IPS-NIHi7 (cell line): ENCODE measurements at regions not wholly inside any gene's neighbourhood (a gene's known extent, or its start where the extent isn't known, plus 50 kb on each side); places are given as distances from the start of the nearest gene placed in this dataset.
A peak's percentile ranks its signal among the peaks of the same experiment; 100 is the strongest.
"Not testable (repeated sequence)": the region's sequence is repeated elsewhere in the genome, so short reads cannot be mapped to it uniquely, and the experiment has no call there.

ENCODE experiments used
- DNase-seq: peaks from one replicate; pipeline ENCODE4 v3.0.0; 2012; ENCODE audit warnings: mixed read lengths; ENCODE audit errors: extremely low spot score

GRCh38 chr6:164827537-164827936 lies 481.9 kb downstream of the C6orf118 start:
- no peak for DNase-seq

DNA sequence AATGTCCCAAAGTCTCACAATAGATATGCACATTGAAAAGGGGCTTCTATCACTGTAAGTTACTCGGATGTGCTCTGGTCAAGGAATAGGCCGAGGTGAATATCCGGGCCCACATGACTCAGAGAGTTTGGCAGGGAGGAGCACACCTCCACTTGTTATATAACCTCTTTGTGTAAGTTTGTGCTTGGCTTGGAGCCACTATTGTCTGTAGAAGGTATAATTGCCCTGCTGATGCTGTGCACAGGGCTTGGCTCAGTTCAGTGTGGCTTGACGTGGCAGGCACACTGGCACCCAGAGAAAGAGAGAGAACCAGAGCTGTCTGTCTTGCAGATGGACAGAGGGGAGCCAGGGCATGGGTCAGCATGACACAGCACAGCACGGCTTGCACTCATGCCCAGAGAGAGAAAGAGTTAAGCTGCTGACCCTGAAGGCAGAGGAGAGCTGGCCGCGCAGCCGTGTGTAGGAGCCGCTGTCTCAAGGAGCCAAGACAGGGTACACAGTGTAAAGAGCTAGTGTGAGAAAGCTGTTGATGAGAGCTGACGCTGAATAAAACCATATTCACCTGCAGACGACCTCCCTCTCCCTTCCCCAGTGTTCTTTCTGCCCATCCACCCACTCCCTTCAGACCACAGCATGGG lies 482.5 kb downstream of the C6orf118 start:
- DNase-seq: no peak

GRCh38 chr6:164825386-164825785 lies 484.0 kb downstream of the C6orf118 start:
- no peak for DNase-seq

GRCh38 chr6:164817662-164818061 lies 491.7 kb downstream of the C6orf118 start:
- no peak for DNase-seq

- DNase-seq: no peak
Observed at GRCh38 chr6:164812706-164813105, 496.7 kb downstream of the C6orf118 start.

GRCh38 chr6:164807125-164807524 lies 502.3 kb downstream of the C6orf118 start:
- no peak for DNase-seq

DNA sequence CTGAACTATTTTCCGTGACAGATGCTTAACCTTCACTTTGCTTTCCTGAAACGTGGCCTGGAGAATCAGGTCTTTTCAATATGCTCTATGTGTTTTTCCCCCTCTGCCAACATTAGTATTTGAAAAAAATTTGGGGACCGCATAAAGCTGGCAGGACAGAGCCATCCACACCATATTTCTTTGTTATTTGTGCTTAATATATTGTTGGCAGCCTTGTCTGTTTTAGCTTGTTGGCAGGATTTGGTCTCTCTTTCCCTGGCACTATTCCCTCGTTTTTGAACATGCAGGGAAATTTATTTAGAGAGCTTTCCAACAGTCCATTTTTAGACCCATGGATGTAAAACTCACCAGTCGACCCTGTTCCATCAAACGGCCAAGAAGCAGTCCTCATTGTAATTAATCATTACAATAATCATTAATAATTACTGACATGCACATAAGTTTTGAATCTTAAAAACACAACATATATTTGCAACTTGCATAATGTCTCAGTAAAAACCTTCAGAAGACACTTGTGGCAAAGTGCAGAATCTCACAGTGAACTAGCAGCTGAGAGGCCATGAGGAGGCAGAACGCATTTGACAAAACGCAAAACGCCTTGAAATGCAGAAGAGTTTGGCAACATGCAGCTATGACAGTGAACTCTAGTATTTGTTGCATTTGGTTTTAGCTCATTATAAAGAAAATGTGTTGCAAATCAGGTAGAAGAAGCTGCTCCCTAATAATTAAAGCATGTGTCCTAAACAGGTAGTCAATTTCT lies 514.2 kb downstream of the C6orf118 start:
- no peak for DNase-seq

GRCh38 chr6:164792666-164793065 lies 516.7 kb downstream of the C6orf118 start:
- DNase-seq: no peak

GRCh38 chr6:164791498-164791897 lies 517.9 kb downstream of the C6orf118 start:
- no peak for DNase-seq

GRCh38 chr6:164763788-164764187 lies 545.6 kb downstream of the C6orf118 start:
- no peak for DNase-seq

GRCh38 chr6:164757451-164757850 lies 552.0 kb downstream of the C6orf118 start:
- DNase-seq: no peak

DNA sequence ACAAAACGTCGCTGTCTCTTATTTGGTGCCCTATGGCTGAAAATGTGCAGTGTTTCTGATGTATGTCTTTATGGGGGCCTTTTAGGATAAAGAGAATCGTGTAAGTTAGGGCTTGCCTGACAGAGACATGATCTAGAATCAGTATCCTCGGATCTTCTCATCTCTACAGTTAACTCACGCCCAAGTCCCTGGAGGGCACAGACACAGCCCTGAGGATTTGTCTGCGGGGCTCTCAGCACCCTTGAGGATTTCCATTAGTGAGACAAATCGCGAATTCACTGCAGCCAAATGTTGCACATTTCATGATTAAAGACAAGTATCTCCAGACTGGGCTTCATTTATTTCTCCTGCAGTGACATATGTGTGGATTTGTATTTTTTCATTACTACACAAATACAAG lies 552.7 kb downstream of the C6orf118 start:
- no peak for DNase-seq

DNA sequence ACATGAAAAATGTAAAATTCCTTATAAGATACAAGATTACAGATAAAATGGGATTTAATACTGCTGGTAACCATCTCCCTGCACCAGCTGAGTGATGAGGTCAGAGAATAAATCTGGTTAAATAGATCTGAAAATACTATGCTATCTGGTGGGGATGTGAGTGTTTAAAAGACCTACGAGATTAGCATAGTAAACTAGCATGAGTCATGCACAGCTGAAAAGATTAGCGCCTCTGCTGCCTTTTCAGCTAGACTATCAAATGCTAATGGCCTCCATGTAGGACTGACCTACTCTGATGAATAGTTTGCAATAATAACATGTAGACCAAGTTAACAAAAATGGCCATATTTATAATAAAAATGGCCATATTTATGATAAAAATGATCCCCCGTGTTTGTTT lies 553.3 kb downstream of the C6orf118 start:
- peak; percentile 26 for DNase-seq

GRCh38 chr6:164753517-164753916 lies 555.9 kb downstream of the C6orf118 start:
- no peak for DNase-seq

- no peak for DNase-seq
Observed at GRCh38 chr6:164751395-164751794, 558.0 kb downstream of the C6orf118 start.

DNA sequence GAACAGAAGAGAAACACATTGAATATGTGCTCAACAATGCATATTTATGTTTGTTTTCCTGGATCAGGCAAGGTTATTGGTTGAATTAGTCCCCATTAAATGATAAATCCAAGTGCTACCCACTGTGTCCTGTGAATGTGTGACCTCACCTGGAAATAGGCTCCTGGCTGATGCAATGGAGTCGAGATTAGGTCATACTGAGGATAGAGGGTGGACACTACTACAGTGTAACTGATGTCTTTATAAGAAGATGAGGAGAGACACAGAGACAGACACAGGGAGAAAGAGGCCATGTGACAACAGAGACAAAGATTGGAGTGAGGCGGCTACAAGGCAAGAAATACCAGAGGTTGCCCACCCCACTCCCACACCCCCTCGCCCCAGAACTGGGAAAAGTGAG lies 559.3 kb downstream of the C6orf118 start:
- DNase-seq: no peak

DNA sequence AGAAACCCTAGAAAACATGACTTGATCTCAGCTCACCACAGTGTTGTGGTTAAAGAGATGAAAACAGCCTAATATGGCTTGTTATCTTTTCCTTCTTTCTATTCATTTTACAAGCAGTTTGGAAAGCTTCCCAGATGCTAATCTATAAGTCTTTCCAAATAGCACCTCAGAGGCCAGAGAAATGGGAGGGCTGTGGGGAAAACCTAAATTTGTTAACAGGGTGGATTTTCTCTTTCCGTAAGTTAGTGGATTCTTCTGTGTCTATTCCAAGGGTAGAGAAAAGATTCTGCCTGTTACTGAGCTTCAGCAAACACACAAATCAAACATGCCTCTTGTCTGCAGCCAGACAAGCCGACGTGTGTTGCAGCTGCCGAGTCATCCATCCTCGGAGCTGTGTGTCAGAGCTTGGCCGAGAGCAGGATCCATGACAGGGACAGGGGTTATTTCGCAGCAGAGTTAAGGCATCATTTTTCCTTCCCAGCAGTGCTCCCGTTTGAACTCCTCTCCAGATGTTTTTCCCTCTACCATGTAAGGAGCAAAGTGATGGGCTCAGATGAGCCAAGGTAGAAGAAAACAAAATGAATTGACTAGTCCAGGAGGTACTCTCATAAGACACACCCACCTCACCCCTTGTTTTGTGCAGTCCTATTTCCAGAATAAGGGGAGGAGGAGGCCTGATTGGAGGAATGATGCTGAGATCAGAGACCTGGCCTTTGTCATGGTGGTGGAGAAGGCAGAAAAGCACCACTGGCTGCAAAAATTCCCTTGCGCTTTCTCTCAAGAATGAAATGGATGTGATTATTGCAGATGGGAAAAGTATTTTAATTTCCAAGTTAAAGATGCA lies 560.0 kb downstream of the C6orf118 start:
- peak; percentile 13 for DNase-seq

- no peak for DNase-seq
Observed at GRCh38 chr6:164744301-164744700, 565.1 kb downstream of the C6orf118 start.

DNA sequence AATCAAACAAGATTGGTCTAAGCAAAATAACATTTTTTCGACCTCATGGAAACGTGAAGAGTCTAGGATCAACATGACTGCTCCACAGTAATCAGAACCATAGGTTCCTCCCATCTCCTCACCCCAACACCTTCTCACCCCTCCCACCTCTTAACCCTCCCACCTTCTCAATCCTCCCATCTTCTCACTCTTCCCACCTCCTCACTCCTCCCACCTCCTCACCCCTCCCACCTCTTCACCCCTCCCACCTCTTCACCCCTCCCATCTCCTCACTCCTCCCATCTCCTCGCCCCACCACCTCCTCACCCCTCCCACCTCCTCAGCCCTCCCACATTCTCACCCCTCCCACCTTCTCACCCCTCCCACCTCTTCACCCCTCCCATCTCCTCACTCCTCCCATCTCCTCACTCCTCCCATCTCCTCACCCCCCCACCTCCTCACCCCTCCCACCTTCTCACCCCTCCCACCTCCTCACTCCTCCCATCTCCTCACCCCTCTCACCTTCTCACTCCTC lies 567.4 kb downstream of the C6orf118 start:
- DNase-seq: no peak

- not testable (repeated sequence) for DNase-seq
Observed at GRCh38 chr6:164736090-164736489, 573.3 kb downstream of the C6orf118 start.

DNA sequence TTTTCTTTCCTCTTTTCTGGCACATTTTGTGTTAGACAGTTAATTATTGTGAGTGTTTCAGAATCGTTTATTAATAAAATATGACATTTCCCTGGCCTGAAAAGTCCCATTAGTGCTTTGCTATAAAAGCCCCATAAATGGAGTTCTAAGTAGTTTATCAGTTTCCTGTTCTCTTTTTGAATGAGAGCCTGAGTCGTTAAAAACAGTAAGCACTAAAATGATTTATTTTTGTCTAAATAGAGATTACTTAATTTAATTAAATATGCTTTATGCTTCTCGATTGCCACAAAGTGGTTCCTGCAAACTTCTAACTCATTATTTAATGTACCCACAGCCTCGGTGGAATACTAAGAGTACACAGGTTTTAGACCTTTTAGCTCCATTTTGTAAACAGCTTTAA lies 577.9 kb downstream of the C6orf118 start:
- no peak for DNase-seq

DNA sequence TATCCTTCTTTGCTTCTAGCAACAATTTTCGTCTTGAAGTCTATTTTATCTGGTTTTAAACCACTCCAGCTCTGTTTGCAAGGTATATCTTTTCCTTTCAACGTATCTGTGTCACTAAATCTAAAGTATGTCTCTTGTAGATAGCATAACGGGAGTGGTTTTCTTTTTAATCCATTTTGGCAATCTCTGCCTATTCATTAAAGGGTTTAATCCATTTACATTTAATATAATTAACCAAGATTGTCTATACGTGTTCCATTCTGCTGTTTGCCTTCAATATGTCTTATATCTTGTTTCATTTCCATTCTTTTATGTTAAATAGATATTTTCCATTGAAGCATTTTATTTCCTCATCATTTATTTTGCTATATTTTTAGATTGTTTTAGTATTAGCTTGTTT lies 587.9 kb downstream of the C6orf118 start:
- no peak for DNase-seq
